Fibroblast of skin of left biceps (primary cell): ENCODE measurements at regions not wholly inside any gene's neighbourhood (a gene's known extent, or its start where the extent isn't known, plus 50 kb on each side); places are given as distances from the start of the nearest gene placed in this dataset.
A peak's percentile ranks its signal among the peaks of the same experiment; 100 is the strongest.
"Not testable (repeated sequence)": the region's sequence is repeated elsewhere in the genome, so short reads cannot be mapped to it uniquely, and the experiment has no call there.

Source experiments
- DNase-seq, 2 experiments: peaks; one replicate each; pipeline ENCODE4 v3.0.0-alpha.2; 2013; ENCODE audit warnings: low read depth in 2 of 2

- DNase-seq = no peak
These were observed 410.3 kb downstream of the SLC6A15 start for GRCh38 chr12:84502180-84502860.

DNA sequence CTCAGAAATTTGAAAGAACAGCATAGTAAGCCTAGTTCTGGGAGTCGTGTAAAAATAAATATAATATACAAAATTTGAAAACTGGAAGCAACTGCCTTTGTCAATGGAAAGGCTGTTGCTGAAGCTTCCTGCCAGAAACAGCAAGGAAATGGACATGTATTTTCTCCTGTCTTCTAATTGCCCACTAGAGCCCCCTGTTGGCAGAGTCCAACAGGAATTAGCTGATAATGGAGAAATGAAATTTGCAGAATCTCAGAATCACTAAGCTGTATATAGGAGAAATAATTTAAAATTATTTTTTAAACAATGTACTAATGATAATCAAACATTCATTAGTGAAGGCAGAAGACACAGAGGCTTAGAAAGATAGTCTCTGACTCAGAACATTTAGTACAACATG lies 414.8 kb downstream of the SLC6A15 start:
- DNase-seq = peak in 1 of 2 experiments; percentile 25

DNA sequence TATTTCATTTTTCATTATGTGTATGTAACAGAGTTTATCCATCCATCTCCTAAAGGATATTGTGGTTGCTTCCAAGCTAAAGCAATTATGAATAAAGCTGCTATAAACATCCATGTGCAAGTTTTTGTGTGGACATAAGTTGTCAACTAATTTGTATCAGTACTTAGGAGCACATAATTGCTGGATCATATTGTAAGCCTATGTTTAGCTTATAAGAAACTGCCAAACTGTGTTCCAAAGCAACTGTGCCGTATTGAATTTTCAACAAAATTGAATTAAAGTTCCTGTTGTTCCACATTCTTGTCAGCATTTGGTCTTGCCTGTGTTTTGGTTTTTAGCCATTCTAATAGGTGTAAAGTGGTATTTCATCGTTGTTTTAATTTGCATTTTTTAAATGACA lies 416.9 kb downstream of the SLC6A15 start:
- DNase-seq = no peak

- DNase-seq = no peak
These were observed 420.2 kb downstream of the SLC6A15 start for GRCh38 chr12:84492351-84492883.

- DNase-seq = no peak
These were observed 427.8 kb downstream of the SLC6A15 start for GRCh38 chr12:84484798-84485197.

DNA sequence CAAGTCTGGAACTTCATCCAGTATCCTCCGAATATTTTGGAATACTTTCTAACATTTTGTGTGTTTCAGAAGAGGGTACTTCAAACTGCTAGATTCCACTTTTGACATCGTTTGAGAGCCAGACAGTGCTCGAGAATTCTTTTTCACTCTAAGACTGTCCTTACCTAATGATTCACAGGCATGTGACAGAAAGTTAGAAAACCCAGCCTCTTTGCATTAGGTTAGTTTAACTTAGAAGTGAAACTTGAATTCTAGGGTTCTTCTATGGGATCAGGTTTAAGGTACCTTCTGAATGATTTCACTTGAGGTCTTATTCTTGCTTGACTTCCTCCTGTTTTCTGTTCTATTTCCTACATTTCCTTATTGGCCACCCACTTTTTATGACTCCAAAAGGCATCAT lies 431.8 kb downstream of the SLC6A15 start:
- DNase-seq = no peak

GRCh38 chr12:84470361-84470760 lies 442.2 kb downstream of the SLC6A15 start:
- DNase-seq = no peak

- DNase-seq = no peak
These were observed 448.0 kb downstream of the SLC6A15 start for GRCh38 chr12:84464616-84465015.

DNA sequence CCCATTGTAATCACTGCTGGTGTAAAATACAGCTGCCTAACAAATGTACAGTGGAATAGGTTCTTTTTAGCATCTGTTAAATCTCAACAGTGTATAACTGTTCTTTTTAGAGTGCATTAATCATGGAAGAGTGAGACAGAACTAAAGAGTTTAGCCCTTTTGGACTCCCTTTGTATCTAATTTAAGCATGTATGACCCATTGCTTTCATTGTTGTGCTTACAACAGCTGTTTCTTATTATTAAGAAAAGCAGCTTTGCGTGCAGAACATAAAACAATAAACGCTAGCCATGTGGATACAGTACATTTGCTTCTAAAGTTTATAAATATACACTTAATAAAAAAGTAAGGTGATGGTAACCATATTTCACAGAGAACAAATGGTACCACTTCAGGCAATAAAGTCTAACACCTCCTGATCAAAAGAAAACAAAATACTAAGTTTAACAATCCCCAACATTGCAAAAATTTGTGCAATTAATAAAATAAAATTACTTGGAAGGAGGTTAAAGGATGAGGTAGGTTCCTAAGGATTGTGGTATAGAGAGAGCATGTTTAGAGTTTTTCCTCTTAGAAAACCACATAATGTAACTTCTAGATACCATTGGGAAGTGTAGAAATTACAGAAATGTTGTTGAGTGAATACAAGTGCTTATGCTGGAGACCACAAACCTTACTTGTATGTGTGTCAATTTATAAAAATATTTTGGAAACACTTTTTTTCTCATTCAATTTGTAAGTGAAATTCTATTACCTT lies 448.7 kb downstream of the SLC6A15 start:
- DNase-seq = peak; percentile 64 to 68

- no peak for DNase-seq
These were observed 457.0 kb downstream of the SLC6A15 start for GRCh38 chr12:84455598-84455997.

GRCh38 chr12:84446478-84446877 lies 466.1 kb downstream of the SLC6A15 start:
- not testable (repeated sequence) for DNase-seq

GRCh38 chr12:84436134-84436533 lies 476.5 kb downstream of the SLC6A15 start:
- DNase-seq = no peak

- no peak for DNase-seq
These were observed 476.9 kb downstream of the SLC6A15 start for GRCh38 chr12:84435682-84436081.

DNA sequence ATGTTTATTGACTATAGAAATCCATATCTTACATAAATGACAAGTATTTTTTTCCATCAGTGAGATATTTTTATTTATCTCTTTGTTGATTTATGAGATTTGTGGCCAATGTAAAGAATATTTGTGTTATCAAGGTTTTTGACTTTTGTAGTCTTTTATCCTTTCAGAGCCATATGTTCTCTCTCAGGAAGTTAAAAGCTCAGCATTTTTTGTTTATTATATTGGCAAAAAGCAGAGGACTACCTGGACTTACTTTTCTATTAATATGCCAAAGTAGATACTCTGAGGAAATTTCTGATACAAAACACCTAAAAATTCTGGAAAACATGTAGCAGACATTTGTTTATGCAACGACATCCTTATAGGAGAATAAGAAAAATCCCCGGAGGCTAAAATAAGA lies 490.3 kb downstream of the SLC6A15 start:
- DNase-seq = no peak

GRCh38 chr12:84421103-84421502 lies 491.5 kb downstream of the SLC6A15 start:
- DNase-seq = no peak

DNA sequence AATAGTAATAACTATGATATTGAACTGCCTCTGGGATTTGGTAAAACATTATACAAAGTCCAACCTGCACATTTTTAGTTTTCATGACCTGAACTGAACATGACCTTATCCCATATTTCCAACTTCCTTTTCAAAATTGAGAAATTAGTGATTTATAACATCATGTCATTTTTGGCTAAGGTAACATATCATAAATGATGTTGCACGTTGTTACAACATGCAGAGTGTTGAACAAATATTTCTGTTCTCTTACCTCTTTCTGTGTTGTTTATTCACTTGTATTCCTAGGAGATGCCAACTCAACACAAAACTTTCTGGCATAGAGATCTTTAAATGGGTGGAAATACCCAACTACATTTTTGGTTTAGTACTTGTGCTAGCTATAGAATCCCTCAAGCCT lies 496.0 kb downstream of the SLC6A15 start:
- DNase-seq = no peak

DNA sequence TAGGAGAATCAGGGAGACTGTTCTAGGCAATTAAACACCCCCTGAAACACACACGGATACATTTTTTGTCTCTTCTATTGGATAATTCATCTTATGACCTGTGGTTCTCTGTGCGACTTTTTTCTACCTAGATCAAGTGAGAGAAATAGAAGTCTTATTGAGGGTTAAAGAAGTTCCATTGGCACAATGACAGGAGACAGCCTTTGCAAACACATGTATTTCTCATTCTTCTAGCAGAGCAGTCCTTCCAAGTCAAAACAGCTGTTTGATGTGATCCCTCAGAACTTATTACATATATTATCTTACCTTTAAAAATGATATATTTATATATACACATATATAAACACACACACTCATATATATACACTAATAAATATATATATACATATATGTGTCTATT lies 496.7 kb downstream of the SLC6A15 start:
- DNase-seq = no peak

- DNase-seq = no peak
These were observed 498.9 kb downstream of the SLC6A15 start for GRCh38 chr12:84413656-84414055.

DNA sequence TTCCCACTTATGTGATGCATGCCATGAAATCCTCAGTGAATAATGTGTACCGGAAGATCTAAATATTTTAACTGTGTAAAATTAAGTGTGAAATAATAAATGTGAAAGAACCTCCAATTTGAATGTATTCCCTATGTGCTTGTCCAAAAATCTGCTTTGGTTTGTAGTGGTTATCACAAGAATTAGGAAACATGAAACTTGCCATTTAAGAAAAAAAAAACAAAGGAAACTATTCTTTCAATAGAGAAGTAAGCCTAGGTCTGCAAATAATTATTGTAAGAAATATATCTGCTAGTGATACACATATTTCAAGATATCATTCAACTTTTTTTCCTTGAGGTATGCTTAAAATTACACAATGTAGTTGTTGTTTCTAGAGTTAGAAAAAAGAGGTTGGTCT lies 500.4 kb downstream of the SLC6A15 start:
- DNase-seq = peak; percentile 67 to 77

GRCh38 chr12:84411031-84411430 lies 501.6 kb downstream of the SLC6A15 start:
- DNase-seq = no peak

GRCh38 chr12:84408936-84409335 lies 503.7 kb downstream of the SLC6A15 start:
- DNase-seq = no peak

GRCh38 chr12:84406720-84407119 lies 505.9 kb downstream of the SLC6A15 start:
- DNase-seq = not testable (repeated sequence)

- no peak for DNase-seq
These were observed 514.8 kb downstream of the SLC6A15 start for GRCh38 chr12:84397846-84398245.
